GM23338 (cell line): ENCODE measurements at regions not wholly inside any gene's neighbourhood (a gene's known extent, or its start where the extent isn't known, plus 50 kb on each side); places are given as distances from the start of the nearest gene placed in this dataset.

Experiments
- CREB1 ChIP-seq: fragments of 250-450 bp; sonication (Bioruptor Pico); IDR thresholded peaks from 2 replicates; pipeline ENCODE4 v1.5.0; 2020; ENCODE audit warnings: low read depth, mild to moderate bottlenecking, moderate library complexity
- CTCF ChIP-seq, 2 experiments: fragments of 200-600 bp in 1 of 2; sonication (generic) in 1 of 2; conservative IDR thresholded peaks; 2 replicates each; pipeline versions ENCODE4 v1.5.1 to v1.6.1; 2016 to 2017; ENCODE audit warnings: antibody characterized with exemption in 2 of 2, low read depth in 2 of 2, mild to moderate bottlenecking in 2 of 2, moderate library complexity in 1 of 2
- EZH2 ChIP-seq: fragments of 200-600 bp; sonication (generic); IDR thresholded peaks from one replicate; pipeline ENCODE4 v1.8.0; 2017; ENCODE audit warnings: antibody characterized with exemption, mild to moderate bottlenecking, low read depth; ENCODE audit not compliant: unreplicated experiment
- EZH2phosphoT487 ChIP-seq: fragments of 200-600 bp; sonication (generic); IDR thresholded peaks from one replicate; pipeline ENCODE4 v1.8.1; 2018; ENCODE audit warnings: antibody characterized with exemption; ENCODE audit not compliant: unreplicated experiment
- POLR2AphosphoS5 ChIP-seq: IDR thresholded peaks from 2 replicates; pipeline ENCODE4 v1.6.1; 2016; ENCODE audit warnings: antibody characterized with exemption, low read depth
- REST ChIP-seq: IDR thresholded peaks from one replicate; pipeline ENCODE4 v1.6.1; 2018; ENCODE audit warnings: antibody characterized with exemption; ENCODE audit not compliant: unreplicated experiment
- ZNF331 ChIP-seq: fragments of 250-450 bp; sonication (Bioruptor Pico); IDR thresholded peaks from 2 replicates; pipeline ENCODE4 v1.5.0; 2020; ENCODE audit warnings: low read depth, mild to moderate bottlenecking, moderate library complexity

GRCh38 chr12:114041590-114041989, 75.5 kb upstream of the RBM19 start:
- no peak for TF ChIP-seq EZH2phosphoT487
- TF ChIP-seq CTCF (conservative IDR thresholded peaks at IDR 0.05; ENCODE audit: low read depth in 2 of 2) = no peak
- no peak for TF ChIP-seq REST
- no peak for TF ChIP-seq ZNF331 (CRISPR knock-in tag)
- no peak for TF ChIP-seq CREB1
- TF ChIP-seq EZH2 = no peak
- no peak for TF ChIP-seq POLR2AphosphoS5
